Left lung (tissue), 4 donors: ENCODE measurements at regions not wholly inside any gene's neighbourhood (a gene's known extent, or its start where the extent isn't known, plus 50 kb on each side); places are given as distances from the start of the nearest gene placed in this dataset.

Source experiments
- ATAC-seq: fragments of 200-7000 bp; cut with Tn5 transposase; one replicate; pipeline ENCODE4 v1.9.1; 2020; ENCODE audit warnings: moderate library complexity
- DNase-seq, 4 donors: peaks; one replicate each; pipeline ENCODE4 v3.0.0-alpha.2; 2013 to 2020
- H3K27ac ChIP-seq, 2 donors: fragments of 200-600 bp; sonication (generic) in 1 of 2; one replicate each; pipeline versions ENCODE4 v1.5.0 to v1.8.0; 2020 to 2021
- H3K27me3 ChIP-seq, 2 donors: fragments of 200-600 bp; sonication (generic) in 1 of 2; one replicate each; pipeline versions ENCODE4 v1.5.0 to v1.8.0; 2020 to 2021
- H3K36me3 ChIP-seq, 2 donors: fragments of 200-600 bp; sonication (generic) in 1 of 2; one replicate each; pipeline versions ENCODE4 v1.5.0 to v1.8.0; 2020 to 2021
- H3K4me1 ChIP-seq, 2 donors: fragments of 200-600 bp; one replicate each; pipeline ENCODE4 v1.8.0; 2021
- H3K4me3 ChIP-seq, 2 donors: fragments of 200-600 bp; sonication (generic) in 1 of 2; one replicate each; pipeline versions ENCODE4 v1.5.0 to v1.8.0; 2020 to 2021; ENCODE audit warnings: mild to moderate bottlenecking in 1 of 2
- H3K9me3 ChIP-seq, 2 donors: fragments of 200-600 bp; sonication (generic) in 1 of 2; one replicate each; pipeline versions ENCODE4 v1.5.0 to v1.8.0; 2020 to 2021
- intact Hi-C, 2 donors: fragments of 100-400 bp; cut with DNase I; formaldehyde crosslinking; loops; one replicate each; pipeline versions ENCODE4 v1.11.2 to v1.14.2; 2022
- TF ChIP-seq, protein P1 (sequence below), 2 donors: fragments of 200-600 bp; sonication (generic) in 1 of 2; IDR thresholded peaks; one replicate each; pipeline versions ENCODE4 v1.5.0 to v1.8.0; 2021; ENCODE audit warnings: antibody characterized with exemption in 2 of 2
- donor health status: DM: no; HTN: yes; CAD: no.
- donor health status: DM: no; HTN: no; CAD: no.

DNA sequence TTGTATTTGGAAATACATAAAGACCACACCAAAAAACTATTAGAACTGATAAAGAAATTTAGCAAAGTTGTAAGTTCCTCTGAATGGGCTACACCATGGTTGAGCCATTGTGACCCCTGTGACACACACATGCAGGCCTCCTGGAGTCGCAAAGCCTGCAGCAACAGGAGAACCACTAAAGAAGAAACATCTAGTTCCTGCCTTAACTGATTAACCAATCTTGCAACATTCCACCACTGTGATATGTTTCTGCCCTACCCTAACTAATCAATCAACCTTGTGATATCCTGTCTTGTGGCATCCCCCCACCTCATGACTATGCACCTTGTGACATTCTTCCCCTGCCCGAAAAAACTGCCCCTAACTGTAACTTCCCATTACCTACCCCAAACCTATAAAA lies 401.8 kb downstream of the PRDM5 start:
- ATAC-seq (no peak), DNase-seq (no peak)
- no peaks in the 10 kb centered on the region for H3K4me1 ChIP-seq
- H3K27ac ChIP-seq: no peak overlapping the region
- no peak overlapping the region for H3K4me3 ChIP-seq
- H3K36me3 ChIP-seq: no peaks in the 10 kb centered on the region
- TF ChIP-seq, protein P1, sequence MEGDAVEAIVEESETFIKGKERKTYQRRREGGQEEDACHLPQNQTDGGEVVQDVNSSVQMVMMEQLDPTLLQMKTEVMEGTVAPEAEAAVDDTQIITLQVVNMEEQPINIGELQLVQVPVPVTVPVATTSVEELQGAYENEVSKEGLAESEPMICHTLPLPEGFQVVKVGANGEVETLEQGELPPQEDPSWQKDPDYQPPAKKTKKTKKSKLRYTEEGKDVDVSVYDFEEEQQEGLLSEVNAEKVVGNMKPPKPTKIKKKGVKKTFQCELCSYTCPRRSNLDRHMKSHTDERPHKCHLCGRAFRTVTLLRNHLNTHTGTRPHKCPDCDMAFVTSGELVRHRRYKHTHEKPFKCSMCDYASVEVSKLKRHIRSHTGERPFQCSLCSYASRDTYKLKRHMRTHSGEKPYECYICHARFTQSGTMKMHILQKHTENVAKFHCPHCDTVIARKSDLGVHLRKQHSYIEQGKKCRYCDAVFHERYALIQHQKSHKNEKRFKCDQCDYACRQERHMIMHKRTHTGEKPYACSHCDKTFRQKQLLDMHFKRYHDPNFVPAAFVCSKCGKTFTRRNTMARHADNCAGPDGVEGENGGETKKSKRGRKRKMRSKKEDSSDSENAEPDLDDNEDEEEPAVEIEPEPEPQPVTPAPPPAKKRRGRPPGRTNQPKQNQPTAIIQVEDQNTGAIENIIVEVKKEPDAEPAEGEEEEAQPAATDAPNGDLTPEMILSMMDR (IDR thresholded peaks at IDR 0.05): no peak
- intact Hi-C loops: no loop called here
- no peaks in the 10 kb centered on the region for H3K27me3 ChIP-seq
- no peaks in the 10 kb centered on the region for H3K9me3 ChIP-seq

DNA sequence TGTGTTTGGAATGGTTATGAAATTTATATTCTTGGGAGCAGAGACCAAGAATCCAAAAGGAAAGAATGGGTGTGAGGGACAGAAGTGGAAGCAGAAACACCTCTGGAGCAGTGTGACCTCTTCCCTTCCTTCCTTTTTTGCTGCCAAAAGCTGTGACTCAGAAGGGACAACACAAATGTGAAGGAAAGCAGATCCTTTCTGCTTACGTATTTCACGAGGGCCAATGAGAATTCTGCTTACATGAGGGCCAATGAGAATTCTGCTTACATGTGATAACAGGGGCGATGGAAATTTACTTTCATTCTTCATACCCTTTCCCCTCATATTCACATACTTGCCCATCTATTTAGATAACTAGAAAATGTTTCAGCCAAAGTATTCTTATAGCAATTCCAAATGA lies 404.6 kb downstream of the PRDM5 start:
- TF ChIP-seq, protein P1 (IDR thresholded peaks at IDR 0.05): no peak
- no peaks in the 10 kb centered on the region for H3K27me3 ChIP-seq
- intact Hi-C loops: no loop called here
- H3K4me3 ChIP-seq: no peak overlapping the region
- ATAC-seq: peak; percentile 38
- no peaks in the 10 kb centered on the region for H3K4me1 ChIP-seq
- no peak overlapping the region for H3K27ac ChIP-seq
- H3K36me3 ChIP-seq: no peaks in the 10 kb centered on the region
- no peak for DNase-seq
- peaks cover 0 to 12% of the 10 kb centered on the region in 2 donors for H3K9me3 ChIP-seq

DNA sequence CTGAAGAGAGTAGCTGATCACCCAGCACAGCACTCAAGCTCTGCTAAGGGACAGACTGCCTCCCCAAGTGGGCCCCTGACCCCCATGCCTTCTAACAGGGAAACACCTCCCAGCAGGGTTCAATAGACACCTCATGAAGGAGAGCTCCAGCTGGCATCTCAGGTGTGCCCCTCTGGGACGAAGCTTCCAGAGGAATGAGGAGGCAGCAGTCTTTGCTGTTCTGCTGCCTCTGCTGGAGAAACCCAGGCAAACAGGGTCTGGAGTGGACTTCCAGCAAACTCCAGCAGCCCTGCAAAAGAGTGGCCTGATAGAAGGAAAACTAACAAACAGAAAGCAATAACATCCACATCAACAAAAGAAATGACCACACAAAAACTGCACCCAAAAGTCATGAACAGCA lies 412.8 kb downstream of the PRDM5 start:
- H3K27me3 ChIP-seq: no peaks in the 10 kb centered on the region
- no peak overlapping the region for H3K27ac ChIP-seq
- DNase-seq: no peak
- H3K36me3 ChIP-seq: no peaks in the 10 kb centered on the region
- no peak for ATAC-seq
- no peak overlapping the region for H3K4me3 ChIP-seq
- TF ChIP-seq, protein P1 (IDR thresholded peaks at IDR 0.05): no peak
- peaks cover 0 to 24% of the 10 kb centered on the region in 2 donors for H3K9me3 ChIP-seq
- no peaks in the 10 kb centered on the region for H3K4me1 ChIP-seq
- intact Hi-C loops: no loop called here

DNA sequence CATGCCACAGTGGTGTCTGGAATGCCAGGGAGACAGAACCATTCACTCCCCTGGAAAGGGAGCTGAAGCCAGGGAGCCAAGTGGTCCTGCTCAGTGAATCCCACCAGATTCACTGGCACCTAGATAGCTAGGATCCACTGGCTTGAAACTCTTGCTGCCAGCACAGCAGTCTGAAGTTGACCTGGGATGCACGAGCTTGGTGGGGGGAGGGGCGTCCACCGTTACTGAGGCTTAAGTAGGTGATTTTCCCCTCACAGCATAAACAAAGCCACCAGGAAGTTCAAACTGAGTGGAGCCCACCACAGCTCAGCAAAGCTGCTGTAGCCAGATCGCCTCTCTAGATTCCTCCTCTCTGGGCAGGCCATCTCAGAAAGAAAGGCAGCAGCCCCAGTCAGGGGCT lies 413.3 kb downstream of the PRDM5 start:
- ATAC-seq (no peak), DNase-seq (no peak)
- intact Hi-C loops: no loop called here
- Histone ChIP-seq H3K4me3 (no peak overlapping the region), H3K27ac (no peak overlapping the region), H3K4me1 (no peaks in the 10 kb centered on the region), H3K9me3 (peaks cover 0 to 19% of the 10 kb centered on the region in 2 donors), H3K36me3 (no peaks in the 10 kb centered on the region), H3K27me3 (no peaks in the 10 kb centered on the region)
- TF ChIP-seq, protein P1 (IDR thresholded peaks at IDR 0.05): no peak

DNA sequence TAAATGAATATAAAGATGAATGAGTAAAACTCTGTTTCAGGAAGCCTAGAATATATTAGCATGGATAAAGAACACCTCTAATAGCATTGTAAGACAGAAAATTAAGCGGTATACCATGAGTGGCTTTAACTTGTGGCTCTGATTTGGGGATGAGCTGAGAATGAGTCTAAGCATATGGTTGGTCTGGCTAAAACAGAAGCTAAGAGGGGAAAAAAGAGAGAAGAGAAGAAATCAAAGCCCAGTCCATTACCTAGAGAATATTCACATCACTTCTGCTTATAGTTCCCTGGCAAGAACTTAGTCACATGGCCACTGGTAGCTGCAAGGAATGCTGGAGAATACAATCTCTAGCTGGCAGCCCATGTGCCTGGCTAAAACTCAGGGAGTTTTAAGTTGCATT lies 414.5 kb downstream of the PRDM5 start:
- H3K36me3 ChIP-seq: no peaks in the 10 kb centered on the region
- intact Hi-C loops: no loop called here
- no peaks in the 10 kb centered on the region for H3K27me3 ChIP-seq
- no peak overlapping the region for H3K4me3 ChIP-seq
- peak in 2 of 4 donors; percentile 46 to 55 for DNase-seq
- H3K9me3 ChIP-seq: peaks cover 0 to 14% of the 10 kb centered on the region in 2 donors
- H3K4me1 ChIP-seq: no peaks in the 10 kb centered on the region
- TF ChIP-seq, protein P1 (IDR thresholded peaks at IDR 0.05): no peak
- H3K27ac ChIP-seq: no peak overlapping the region
- no peak for ATAC-seq
